Neuronal stem cell (in vitro differentiated cells): ENCODE measurements at regions not wholly inside any gene's neighbourhood (a gene's known extent, or its start where the extent isn't known, plus 50 kb on each side); places are given as distances from the start of the nearest gene placed in this dataset.

Source experiments
- DNase-seq: peaks from one replicate; pipeline ENCODE4 v3.0.0-alpha.2; 2013; ENCODE audit warnings: low spot score
- H2AFZ ChIP-seq: one replicate; pipeline ENCODE4 v1.6.1; 2013; ENCODE audit warnings: mild to moderate bottlenecking, low read length, inconsistent platforms
- H2AK5ac ChIP-seq: 2 replicates; pipeline ENCODE4 v1.6.1; 2013; ENCODE audit warnings: low read depth, mild to moderate bottlenecking, inconsistent platforms, low read length, moderate library complexity, mixed read lengths
- H2BK120ac ChIP-seq: 2 replicates; pipeline ENCODE4 v1.6.1; 2013; ENCODE audit warnings: low read depth, mild to moderate bottlenecking, inconsistent platforms, low read length, moderate library complexity, mixed read lengths
- H2BK12ac ChIP-seq: one replicate; pipeline ENCODE4 v1.6.1; 2013; ENCODE audit warnings: low read length, inconsistent platforms
- H2BK15ac ChIP-seq: 2 replicates; pipeline ENCODE4 v1.6.1; 2013; ENCODE audit warnings: mild to moderate bottlenecking, low read length, inconsistent platforms, mixed read lengths
- H2BK5ac ChIP-seq: one replicate; pipeline ENCODE4 v1.6.1; 2013; ENCODE audit warnings: inconsistent platforms, mild to moderate bottlenecking, low read length, moderate library complexity
- H3K14ac ChIP-seq: one replicate; pipeline ENCODE4 v1.6.1; 2013; ENCODE audit warnings: low read length, inconsistent platforms
- H3K18ac ChIP-seq: 2 replicates; pipeline ENCODE4 v1.6.1; 2013; ENCODE audit warnings: low read length, inconsistent platforms
- H3K23ac ChIP-seq: 2 replicates; pipeline ENCODE4 v1.6.1; 2013; ENCODE audit warnings: low read depth, mild to moderate bottlenecking, mixed read lengths, low read length, inconsistent platforms; ENCODE audit not compliant: poor library complexity
- H3K27ac ChIP-seq: replicated peaks from 3 replicates; pipeline ENCODE4 v1.5.1; 2013; ENCODE audit warnings: low read length, inconsistent platforms
- H3K27me3 ChIP-seq, 3 experiments: 2 replicates each; pipeline ENCODE4 v1.6.1; 2013; ENCODE audit warnings: low read length in 3 of 3, mild to moderate bottlenecking in 2 of 3, inconsistent platforms in 1 of 3, low read depth in 1 of 3, mixed read lengths in 1 of 3, moderate library complexity in 1 of 3; ENCODE audit not compliant: control insufficient read depth in 3 of 3, insufficient read depth in 3 of 3
- H3K36me3 ChIP-seq, 2 donors: replicated peaks in 1 of 2; 2 replicates each; pipeline ENCODE4 v1.6.1; 2013; ENCODE audit warnings: low read length in 2 of 2; ENCODE audit not compliant: control insufficient read depth in 2 of 2, insufficient read depth in 2 of 2
- H3K4ac ChIP-seq: 2 replicates; pipeline ENCODE4 v1.6.1; 2013; ENCODE audit warnings: inconsistent platforms, mild to moderate bottlenecking, low read length, moderate library complexity
- H3K4me1 ChIP-seq, 2 donors: 1 replicate in 1 of 2; 2 replicates in 1 of 2; pipeline ENCODE4 v1.6.1; 2013; ENCODE audit warnings: low read length in 2 of 2, low read depth in 1 of 2; ENCODE audit not compliant: control insufficient read depth in 2 of 2, insufficient read depth in 1 of 2
- H3K4me2 ChIP-seq: one replicate; pipeline ENCODE4 v1.6.1; 2013; ENCODE audit warnings: mild to moderate bottlenecking, low read length, inconsistent platforms; ENCODE audit not compliant: insufficient read depth, poor library complexity, severe bottlenecking
- H3K4me3 ChIP-seq, 2 donors: 2 replicates each; pipeline ENCODE4 v1.5.1; 2013; ENCODE audit warnings: low read length in 2 of 2, mild to moderate bottlenecking in 2 of 2, inconsistent platforms in 1 of 2, moderate library complexity in 1 of 2
- H3K79me1 ChIP-seq: one replicate; pipeline ENCODE4 v1.6.1; 2013; ENCODE audit warnings: low read depth, mild to moderate bottlenecking, inconsistent platforms, low read length, moderate library complexity
- H3K9ac ChIP-seq: one replicate; pipeline ENCODE4 v1.6.1; 2013; ENCODE audit warnings: mild to moderate bottlenecking, low read depth, low read length, inconsistent platforms; ENCODE audit not compliant: poor library complexity
- H3K9me3 ChIP-seq, 2 donors: replicated peaks in 1 of 2; 2 replicates each; pipeline versions ENCODE3 to v1.6.1; 2013; ENCODE audit warnings: low read length in 2 of 2, mild to moderate bottlenecking in 2 of 2, inconsistent platforms in 1 of 2, low read depth in 1 of 2, mixed read lengths in 1 of 2, moderate library complexity in 1 of 2; ENCODE audit not compliant: control insufficient read depth in 2 of 2, insufficient read depth in 1 of 2
- H4K8ac ChIP-seq: one replicate; pipeline ENCODE4 v1.6.1; 2013; ENCODE audit warnings: low read depth, mild to moderate bottlenecking, inconsistent platforms, low read length, moderate library complexity
- H4K91ac ChIP-seq: one replicate; pipeline ENCODE4 v1.6.1; 2013; ENCODE audit warnings: low read length, low read depth, mild to moderate bottlenecking, inconsistent platforms; ENCODE audit not compliant: poor library complexity
- WGBS, 2 donors: extraction: QIAGEN DNeasy Blood & Tissue Kit; methylation state at CpG; one replicate each; pipeline ENCODE4 v1.1.7; 2013; ENCODE audit warnings: missing lambda C conversion rate in 2 of 2, mixed read lengths in 1 of 2; ENCODE audit not compliant: insufficient read length in 2 of 2, insufficient replicate concordance in 1 of 2; ENCODE audit errors: extremely low coverage in 2 of 2; 5-methylcytosine and 5-hydroxymethylcytosine counted together

GRCh38 chr5:44875661-44876605 lies 67.2 kb downstream of the MRPS30 start:
- no peak overlapping the region for H3K4me3 ChIP-seq
- no peak overlapping the region for H4K91ac ChIP-seq
- no peak overlapping the region for H3K4ac ChIP-seq
- H3K14ac ChIP-seq: no peak overlapping the region
- no peak overlapping the region for H2AK5ac ChIP-seq
- no peaks in the 10 kb centered on the region for H3K9me3 ChIP-seq
- peaks cover 0 to 7% of the 10 kb centered on the region in 2 donors for H3K4me1 ChIP-seq
- H3K27ac ChIP-seq: no peak overlapping the region
- no peak for DNase-seq
- H4K8ac ChIP-seq: no peak overlapping the region
- H3K4me2 ChIP-seq: no peak overlapping the region
- no peak overlapping the region for H3K18ac ChIP-seq
- H3K9ac ChIP-seq: no peak overlapping the region
- peaks cover 1% of the 10 kb centered on the region for H3K79me1 ChIP-seq
- no peaks in the 10 kb centered on the region for H3K27me3 ChIP-seq
- H3K36me3 ChIP-seq: no peaks in the 10 kb centered on the region
- no peak overlapping the region for H2BK15ac ChIP-seq
- no peak overlapping the region for H2BK12ac ChIP-seq
- no peak overlapping the region for H3K23ac ChIP-seq
- no peak overlapping the region for H2BK120ac ChIP-seq
- peak overlapping the region; percentile 81 for H2AFZ ChIP-seq
- WGBS, 2 donors: no CpG with 5 or more reads among the region's 7 CpGs
- no peak overlapping the region for H2BK5ac ChIP-seq

GRCh38 chr5:44881266-44881665 lies 72.5 kb downstream of the MRPS30 start:
- Histone ChIP-seq H2AFZ (no peak overlapping the region), H3K14ac (no peak overlapping the region), H3K4me2 (no peak overlapping the region), H4K91ac (no peak overlapping the region), H2AK5ac (no peak overlapping the region), H2BK15ac (no peak overlapping the region), H3K9me3 (no peaks in the 10 kb centered on the region), H3K4me3 (no peak overlapping the region), H3K18ac (no peak overlapping the region), H2BK5ac (no peak overlapping the region), H3K4ac (no peak overlapping the region), H3K4me1 (peaks cover 0 to 3% of the 10 kb centered on the region in 2 donors), H2BK12ac (no peak overlapping the region), H3K27me3 (no peaks in the 10 kb centered on the region), H3K27ac (no peak overlapping the region), H3K79me1 (peaks cover 2% of the 10 kb centered on the region), H3K23ac (no peak overlapping the region), H2BK120ac (no peak overlapping the region), H4K8ac (no peak overlapping the region), H3K36me3 (no peaks in the 10 kb centered on the region), H3K9ac (no peak overlapping the region)
- no peak for DNase-seq
- WGBS, 2 donors: no CpG with 5 or more reads among the region's 5 CpGs

GRCh38 chr5:44884036-44884435 lies 75.3 kb downstream of the MRPS30 start:
- H4K91ac ChIP-seq: no peak overlapping the region

GRCh38 chr5:44885903-44886302 lies 77.2 kb downstream of the MRPS30 start:
- Histone ChIP-seq H3K27ac (no peak overlapping the region), H4K8ac (no peak overlapping the region), H2BK120ac (no peak overlapping the region), H2BK5ac (no peak overlapping the region), H3K4me1 (peaks cover 0 to 3% of the 10 kb centered on the region in 2 donors), H3K4ac (no peak overlapping the region), H3K18ac (no peak overlapping the region), H3K23ac (no peak overlapping the region), H3K9me3 (no peaks in the 10 kb centered on the region), H3K36me3 (no peaks in the 10 kb centered on the region), H2AK5ac (no peak overlapping the region), H3K9ac (no peak overlapping the region), H3K79me1 (peaks cover 2% of the 10 kb centered on the region), H3K4me3 (no peak overlapping the region), H3K14ac (no peak overlapping the region), H4K91ac (no peak overlapping the region), H3K4me2 (no peak overlapping the region), H2AFZ (no peak overlapping the region), H3K27me3 (no peaks in the 10 kb centered on the region), H2BK15ac (no peak overlapping the region), H2BK12ac (no peak overlapping the region)
- DNase-seq: no peak
- WGBS, 2 donors: no CpG with 5 or more reads among the region's 1 CpG

More at GRCh38 chr5:44884036-44884435, 75.3 kb downstream of the MRPS30 start:
- no peak overlapping the region for H3K4me3 ChIP-seq
- no peak for DNase-seq
- H2BK120ac ChIP-seq: no peak overlapping the region
- no peak overlapping the region for H3K14ac ChIP-seq
- H3K36me3 ChIP-seq: no peaks in the 10 kb centered on the region
- no peak overlapping the region for H2BK12ac ChIP-seq
- H3K27ac ChIP-seq: no peak overlapping the region
- no peak overlapping the region for H3K4me2 ChIP-seq
- H2AK5ac ChIP-seq: no peak overlapping the region
- no peaks in the 10 kb centered on the region for H3K27me3 ChIP-seq
- no peak overlapping the region for H3K18ac ChIP-seq
- H2BK5ac ChIP-seq: no peak overlapping the region
- WGBS, 2 donors: no CpG with 5 or more reads among the region's 26 CpGs
- peaks cover 2% of the 10 kb centered on the region for H3K79me1 ChIP-seq
- H3K9me3 ChIP-seq: no peaks in the 10 kb centered on the region
- H4K8ac ChIP-seq: no peak overlapping the region
- H3K4me1 ChIP-seq: peaks cover 0 to 3% of the 10 kb centered on the region in 2 donors
- H2AFZ ChIP-seq: no peak overlapping the region
- no peak overlapping the region for H3K4ac ChIP-seq
- H3K23ac ChIP-seq: no peak overlapping the region
- no peak overlapping the region for H2BK15ac ChIP-seq
- no peak overlapping the region for H3K9ac ChIP-seq
